ENCODE measurements at regions not wholly inside any gene's neighbourhood (a gene's known extent, or its start where the extent isn't known, plus 50 kb on each side); places are given as distances from the start of the nearest gene placed in this dataset.

DNA sequence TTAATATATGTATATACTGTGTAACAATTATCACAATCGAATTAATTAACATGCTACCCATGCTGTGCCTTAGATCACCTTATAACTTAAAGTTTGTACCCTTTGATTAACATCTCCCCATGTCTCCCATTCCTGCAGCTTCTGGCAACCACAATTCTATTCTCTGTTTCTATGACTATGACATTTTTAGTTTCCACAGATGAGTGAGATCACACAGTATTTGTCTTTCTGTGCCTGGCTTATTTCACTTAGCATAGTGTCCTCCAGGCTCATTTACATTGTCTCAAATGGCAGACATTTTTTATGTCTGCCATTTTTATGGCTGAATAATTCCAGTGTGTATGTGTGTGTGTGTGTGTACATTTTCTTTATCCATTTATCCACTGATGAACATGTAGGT lies 146.1 kb upstream of the SLC28A3 start:
- no peak for DNase-seq
- Histone ChIP-seq H3K27ac (no peak overlapping the region), H3K27me3 (no peaks in the 10 kb centered on the region), H3K9me3 (no peaks in the 10 kb centered on the region), H3K4me3 (no peak overlapping the region), H3K4me1 (peaks cover 0 to 5% (median 0%) of the 10 kb centered on the region in 3 donors), H3K36me3 (no peaks in the 10 kb centered on the region)
- intact Hi-C loops (cut with DNase I), result no loop called here
- WGBS, 2 donors, result 83 to 92% methylated on average over 1 of the region's 1 CpG
- no peak for TF ChIP-seq POLR2A (IDR thresholded peaks at IDR 0.05)
- TF ChIP-seq CTCF (IDR thresholded peaks at IDR 0.05), result no peak

- H3K4me3 ChIP-seq, result no peak overlapping the region
These were observed 149.8 kb upstream of the SLC28A3 start for GRCh38 chr9:84490206-84490841.

DNA sequence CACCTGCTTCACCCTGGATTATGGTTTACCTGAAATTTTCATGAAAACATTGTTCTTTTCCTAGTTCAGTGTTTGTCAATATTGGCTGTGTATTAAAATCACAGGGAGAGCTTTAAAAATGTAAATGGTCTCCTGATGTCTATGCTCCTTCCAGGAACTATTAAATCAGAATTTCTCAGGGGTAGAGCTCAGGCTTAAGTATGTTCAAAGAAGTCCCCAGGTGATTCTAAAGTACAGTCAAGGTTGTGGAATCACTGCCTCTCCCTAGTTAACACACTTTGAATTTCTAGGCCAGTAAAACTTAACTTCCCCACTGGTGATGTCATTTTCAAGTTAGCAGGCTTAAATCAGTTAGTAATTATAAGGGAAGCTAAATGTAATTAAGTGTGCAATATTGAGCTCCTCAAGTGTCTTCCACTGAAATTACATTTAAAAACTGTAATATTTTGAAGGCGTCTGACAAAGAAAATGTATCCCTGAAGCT lies 150.3 kb upstream of the SLC28A3 start:
- Histone ChIP-seq H3K9me3 (no peaks in the 10 kb centered on the region), H3K36me3 (no peaks in the 10 kb centered on the region), H3K27ac (no peak overlapping the region), H3K27me3 (no peaks in the 10 kb centered on the region), H3K4me3 (no peak overlapping the region), H3K4me1 (peaks cover 0 to 4% (median 0%) of the 10 kb centered on the region in 3 donors)
- TF ChIP-seq CTCF (IDR thresholded peaks at IDR 0.05), result no peak
- TF ChIP-seq POLR2A (IDR thresholded peaks at IDR 0.05), result no peak
- 80 to 95% methylated on average over 1 of the region's 1 CpG for WGBS, 2 donors
- DNase-seq, result no peak
- intact Hi-C loops (cut with DNase I), result no loop called here

More at GRCh38 chr9:84490206-84490841, 149.8 kb upstream of the SLC28A3 start:
- H3K36me3 ChIP-seq, result no peaks in the 10 kb centered on the region
- TF ChIP-seq POLR2A (IDR thresholded peaks at IDR 0.05) (no peak), CTCF (IDR thresholded peaks at IDR 0.05) (no peak)
- H3K27ac ChIP-seq, result no peak overlapping the region
- DNase-seq, result no peak
- no peaks in the 10 kb centered on the region for H3K9me3 ChIP-seq
- no peaks in the 10 kb centered on the region for H3K27me3 ChIP-seq
- intact Hi-C loops (cut with DNase I), result no loop called here
- WGBS, 2 donors, result 63 to 67% methylated on average over 3 of the region's 3 CpGs
- peaks cover 0 to 4% (median 0%) of the 10 kb centered on the region in 3 donors for H3K4me1 ChIP-seq

DNA sequence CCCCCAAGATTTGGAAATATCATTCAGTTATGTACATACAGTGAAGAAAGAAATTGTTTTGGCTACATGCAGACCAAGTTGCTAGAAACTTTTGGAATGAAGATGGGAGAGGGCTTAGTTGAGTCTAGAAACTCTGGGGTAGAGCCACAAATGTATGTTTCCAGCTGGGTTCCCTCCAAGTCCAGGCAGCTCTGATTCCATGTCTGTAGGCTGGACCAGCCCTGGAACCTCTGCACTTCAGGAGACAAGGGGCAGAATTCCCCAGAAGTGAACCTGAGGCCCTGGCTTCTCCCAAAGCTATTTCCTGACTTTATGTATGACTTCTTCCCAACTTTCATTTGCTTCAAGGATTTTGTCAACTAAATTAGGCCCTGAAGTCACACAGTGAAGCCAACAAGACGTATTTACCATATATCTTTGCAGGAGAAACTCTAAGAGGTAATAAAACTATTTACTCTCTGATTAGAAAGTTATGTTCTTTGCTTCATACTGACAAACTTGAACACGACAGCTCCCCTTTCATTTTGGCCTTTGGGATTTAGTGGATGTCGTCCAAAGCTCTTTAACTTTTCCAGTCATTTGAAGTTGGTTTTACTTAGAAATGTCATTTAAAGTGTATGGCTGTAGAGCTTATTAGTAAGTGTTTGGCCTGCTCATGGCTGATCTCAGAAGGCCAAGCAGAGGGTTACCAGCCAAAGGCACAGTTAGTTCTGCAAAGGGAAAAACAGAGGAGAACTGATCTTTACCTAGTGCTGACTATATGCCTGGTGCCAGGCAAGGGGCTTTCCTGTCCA lies 152.0 kb upstream of the SLC28A3 start:
- no peaks in the 10 kb centered on the region for H3K36me3 ChIP-seq
- no peaks in the 10 kb centered on the region for H3K27me3 ChIP-seq
- WGBS, 2 donors, result 66 to 72% methylated on average over 3 of the region's 3 CpGs
- no peak overlapping the region for H3K27ac ChIP-seq
- H3K9me3 ChIP-seq, result no peaks in the 10 kb centered on the region
- H3K4me3 ChIP-seq, result no peak overlapping the region
- no peak for TF ChIP-seq POLR2A (IDR thresholded peaks at IDR 0.05)
- TF ChIP-seq CTCF (IDR thresholded peaks at IDR 0.05), result no peak
- no peak for DNase-seq
- intact Hi-C loops (cut with DNase I), result no loop called here
- H3K4me1 ChIP-seq, result peaks cover 0 to 4% (median 0%) of the 10 kb centered on the region in 3 donors

DNA sequence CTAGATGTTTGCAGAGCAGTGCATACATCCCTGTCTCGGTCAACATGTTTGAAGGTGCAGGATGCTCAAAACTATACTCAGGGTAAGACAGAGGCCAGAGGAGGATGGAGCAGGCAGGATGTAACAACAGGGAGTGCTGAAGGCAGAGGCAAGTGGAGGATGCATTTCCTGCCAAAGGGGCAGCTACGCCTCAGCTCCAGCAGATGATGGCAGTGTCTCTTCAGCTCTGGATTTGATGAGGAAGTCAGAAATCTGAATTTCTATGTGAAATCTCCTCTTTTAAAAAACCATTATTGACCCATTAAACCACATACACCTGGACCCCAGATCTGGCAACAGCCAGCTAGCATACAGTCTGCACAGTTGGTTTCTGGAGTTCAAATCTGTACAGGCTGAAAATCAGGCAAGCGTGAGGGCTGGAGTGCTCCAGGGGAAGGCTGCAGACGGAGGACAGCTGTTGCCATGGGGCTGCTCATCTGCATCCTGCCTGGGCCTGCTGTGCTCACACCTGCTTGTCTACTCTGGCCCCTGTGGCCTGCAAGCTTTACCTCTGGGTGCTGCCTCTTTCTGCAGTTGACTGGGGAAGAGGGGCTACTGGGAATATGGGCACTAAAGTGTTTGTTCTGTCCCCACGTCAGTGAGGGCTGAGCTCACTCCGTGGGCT lies 152.9 kb upstream of the SLC28A3 start:
- WGBS, 2 donors, result 40 to 59% methylated on average over 6 of the region's 6 CpGs
- H3K27ac ChIP-seq, result no peak overlapping the region

More for the DNA sequence above, 152.9 kb upstream of the SLC28A3 start:
- H3K9me3 ChIP-seq, result no peaks in the 10 kb centered on the region
- DNase-seq, result no peak
- intact Hi-C loops (cut with DNase I), result no loop called here
- no peak overlapping the region for H3K4me3 ChIP-seq
- no peak for TF ChIP-seq CTCF (IDR thresholded peaks at IDR 0.05)
- TF ChIP-seq POLR2A (IDR thresholded peaks at IDR 0.05), result no peak
- H3K27me3 ChIP-seq, result no peaks in the 10 kb centered on the region
- H3K4me1 ChIP-seq, result peaks cover 0 to 4% (median 0%) of the 10 kb centered on the region in 3 donors
- H3K36me3 ChIP-seq, result no peaks in the 10 kb centered on the region

All from esophagus squamous epithelium (tissue), 5 donors.